ENCODE measurements at regions not wholly inside any gene's neighbourhood (a gene's known extent, or its start where the extent isn't known, plus 50 kb on each side); places are given as distances from the start of the nearest gene placed in this dataset.

- TF ChIP-seq CTCF (IDR thresholded peaks at IDR 0.05; ENCODE audit: insufficient read depth, low read depth, low read length, missing control alignments), result no peak
- no peak overlapping the region for H3K4me3 ChIP-seq (ENCODE audit: low read depth, low read length)
Measured at GRCh38 chr11:119872611-119873310, 143.8 kb upstream of the NECTIN1 start.

GRCh38 chr11:119865661-119866156, 136.7 kb upstream of the NECTIN1 start:
- H3K4me3 ChIP-seq (ENCODE audit: low read depth, low read length), result no peak overlapping the region
- no peak for DNase-seq (ENCODE audit: low read depth)
- TF ChIP-seq CTCF (IDR thresholded peaks at IDR 0.05; ENCODE audit: insufficient read depth, low read depth, low read length, missing control alignments), result no peak

More at GRCh38 chr11:119872611-119873310, 143.8 kb upstream of the NECTIN1 start:
- DNase-seq (ENCODE audit: low read depth), result no peak

GRCh38 chr11:119864836-119865235, 135.8 kb upstream of the NECTIN1 start:
- DNase-seq (ENCODE audit: low read depth), result no peak
- no peak overlapping the region for H3K4me3 ChIP-seq (ENCODE audit: low read depth, low read length)
- no peak for TF ChIP-seq CTCF (IDR thresholded peaks at IDR 0.05; ENCODE audit: insufficient read depth, low read depth, low read length, missing control alignments)

GRCh38 chr11:119863851-119864601, 135.0 kb upstream of the NECTIN1 start:
- no peak for DNase-seq (ENCODE audit: low read depth)
- no peak overlapping the region for H3K4me3 ChIP-seq (ENCODE audit: low read depth, low read length)
- TF ChIP-seq CTCF (IDR thresholded peaks at IDR 0.05; ENCODE audit: insufficient read depth, low read depth, low read length, missing control alignments), result no peak

GRCh38 chr11:119863236-119863635, 134.2 kb upstream of the NECTIN1 start:
- no peak for TF ChIP-seq CTCF (IDR thresholded peaks at IDR 0.05; ENCODE audit: insufficient read depth, low read depth, low read length, missing control alignments)
- no peak overlapping the region for H3K4me3 ChIP-seq (ENCODE audit: low read depth, low read length)
- DNase-seq (ENCODE audit: low read depth), result no peak

- DNase-seq (ENCODE audit: low read depth), result no peak
- no peak for TF ChIP-seq CTCF (IDR thresholded peaks at IDR 0.05; ENCODE audit: insufficient read depth, low read depth, low read length, missing control alignments)
- no peak overlapping the region for H3K4me3 ChIP-seq (ENCODE audit: low read depth, low read length)
Measured at GRCh38 chr11:119861160-119861559, 132.2 kb upstream of the NECTIN1 start.

Measured in GM12865 (cell line).